ENCODE measurements at regions not wholly inside any gene's neighbourhood (a gene's known extent, or its start where the extent isn't known, plus 50 kb on each side); places are given as distances from the start of the nearest gene placed in this dataset.

- no peak overlapping the region for H3K4me3 ChIP-seq (ENCODE audit: low read depth, low read length)
- DNase-seq (ENCODE audit: low read depth) = no peak
- no peak for TF ChIP-seq CTCF (IDR thresholded peaks at IDR 0.05; ENCODE audit: insufficient read depth, low read depth, low read length)
Measured at GRCh38 chr6:68575765-68576439, 59.2 kb upstream of the ADGRB3 start.

GRCh38 chr6:68572975-68573374, 62.1 kb upstream of the ADGRB3 start:
- TF ChIP-seq CTCF (IDR thresholded peaks at IDR 0.05; ENCODE audit: insufficient read depth, low read depth, low read length) = no peak
- no peak overlapping the region for H3K4me3 ChIP-seq (ENCODE audit: low read depth, low read length)
- DNase-seq (ENCODE audit: low read depth) = no peak

DNA sequence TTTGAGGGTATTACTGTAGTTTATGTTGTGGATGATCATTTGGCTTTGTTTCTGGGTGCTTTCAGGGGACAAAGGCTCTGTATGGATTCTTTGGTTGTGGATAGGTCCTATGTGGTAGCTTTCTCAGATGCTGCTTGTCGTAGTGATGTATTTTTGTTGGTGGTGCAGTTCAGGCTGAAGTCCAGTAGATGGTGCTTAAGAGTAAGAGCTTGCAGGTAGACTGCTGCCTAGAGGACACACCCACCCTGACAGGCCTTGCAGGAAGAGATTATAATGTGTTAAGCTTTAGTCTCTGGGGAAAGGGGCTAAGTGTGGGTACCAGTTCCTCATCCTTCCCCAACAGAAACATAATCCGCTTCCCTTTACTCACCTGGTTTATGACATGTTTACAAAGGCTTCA, 62.6 kb upstream of the ADGRB3 start:
- TF ChIP-seq CTCF (IDR thresholded peaks at IDR 0.05; ENCODE audit: insufficient read depth, low read depth, low read length) = peak; percentile 20
- DNase-seq (ENCODE audit: low read depth) = no peak
- no peak overlapping the region for H3K4me3 ChIP-seq (ENCODE audit: low read depth, low read length)

DNA sequence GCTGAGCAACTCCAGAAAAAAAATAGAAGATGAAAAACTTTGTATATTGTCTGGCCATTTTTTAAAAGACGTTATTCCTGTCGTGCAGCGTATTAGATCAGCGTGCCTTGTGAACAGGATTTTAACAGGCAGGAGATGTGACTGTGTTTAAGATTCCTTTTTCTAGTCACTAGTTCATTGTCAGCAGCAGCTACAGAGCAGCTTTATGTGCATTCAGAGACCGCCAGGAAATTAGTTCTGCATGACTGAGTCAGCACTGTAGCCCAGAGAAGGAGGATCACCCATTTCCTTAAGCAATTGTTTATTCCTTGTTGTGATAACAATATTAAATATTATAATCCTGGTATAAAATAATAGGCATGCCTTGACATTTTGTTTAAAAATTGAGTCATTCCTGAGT, 75.4 kb upstream of the ADGRB3 start:
- no peak for TF ChIP-seq CTCF (IDR thresholded peaks at IDR 0.05; ENCODE audit: insufficient read depth, low read depth, low read length)
- DNase-seq (ENCODE audit: low read depth) = no peak
- H3K4me3 ChIP-seq (ENCODE audit: low read depth, low read length) = no peak overlapping the region

GRCh38 chr6:68559070-68559469, 76.0 kb upstream of the ADGRB3 start:
- no peak for TF ChIP-seq CTCF (IDR thresholded peaks at IDR 0.05; ENCODE audit: insufficient read depth, low read depth, low read length)
- no peak overlapping the region for H3K4me3 ChIP-seq (ENCODE audit: low read depth, low read length)
- no peak for DNase-seq (ENCODE audit: low read depth)

- no peak overlapping the region for H3K4me3 ChIP-seq (ENCODE audit: low read depth, low read length)
- DNase-seq (ENCODE audit: low read depth) = no peak
- TF ChIP-seq CTCF (IDR thresholded peaks at IDR 0.05; ENCODE audit: insufficient read depth, low read depth, low read length) = no peak
Measured at GRCh38 chr6:68546620-68547019, 88.5 kb upstream of the ADGRB3 start.

GRCh38 chr6:68544450-68544849, 90.6 kb upstream of the ADGRB3 start:
- TF ChIP-seq CTCF (IDR thresholded peaks at IDR 0.05; ENCODE audit: insufficient read depth, low read depth, low read length) = no peak
- H3K4me3 ChIP-seq (ENCODE audit: low read depth, low read length) = no peak overlapping the region
- DNase-seq (ENCODE audit: low read depth) = no peak
